BLaER1 treated with 17β-estradiol and CSF1 and Interleukin-3, amounts not matched to agents 10 nM and 100 nM (cell line): ENCODE measurements at regions not wholly inside any gene's neighbourhood (a gene's known extent, or its start where the extent isn't known, plus 50 kb on each side); places are given as distances from the start of the nearest gene placed in this dataset.
A peak's percentile ranks its signal among the peaks of the same experiment; 100 is the strongest.

Experiments used
- H3K27ac ChIP-seq, 11 experiments: shearing (Covaris generic); formaldehyde crosslinking; 2 replicates each; pipeline ENCODE4 v1.8.1; 2022
- H3K27me3 ChIP-seq, 11 experiments: shearing (Covaris generic); formaldehyde crosslinking; 2 replicates each; pipeline ENCODE4 v1.8.1; 2022
- H3K36me3 ChIP-seq, 11 experiments: shearing (Covaris generic); formaldehyde crosslinking; 2 replicates each; pipeline ENCODE4 v1.8.1; 2022
- H3K4me1 ChIP-seq, 10 experiments: shearing (Covaris generic); formaldehyde crosslinking; 2 replicates each; pipeline ENCODE4 v1.8.1; 2022
- H3K4me2 ChIP-seq, 11 experiments: shearing (Covaris generic); formaldehyde crosslinking; 2 replicates each; pipeline ENCODE4 v1.8.1; 2022
- H3K4me3 ChIP-seq, 10 experiments: shearing (Covaris generic); formaldehyde crosslinking; 2 replicates each; pipeline ENCODE4 v1.8.1; 2022
- H3K9ac ChIP-seq, 11 experiments: shearing (Covaris generic); formaldehyde crosslinking; 2 replicates each; pipeline ENCODE4 v1.8.1; 2022
- H3K9me3 ChIP-seq, 11 experiments: shearing (Covaris generic); formaldehyde crosslinking; replicated peaks in 1 of 11; 2 replicates each; pipeline ENCODE4 v1.8.1; 2022
- H4K20me1 ChIP-seq, 11 experiments: shearing (Covaris generic); formaldehyde crosslinking; 2 replicates each; pipeline ENCODE4 v1.8.1; 2022
- Cebpa-rat ChIP-seq, 11 experiments: shearing (Covaris generic); IDR thresholded peaks; 2 replicates each; pipeline ENCODE4 v1.8.1; 2022

GRCh38 chr19:31955061-31955460 is 390.3 kb upstream of the ZNF507 start:
- 0 out of 22 replicates have a peak, but pooled peaks of 1 of the 11 experiments have one; percentile 30 for TF ChIP-seq Cebpa-rat (IDR thresholded peaks at IDR 0.05)
- H4K20me1 ChIP-seq, result no peaks in the 10 kb centered on the region

GRCh38 chr19:31955884-31956283 is 389.5 kb upstream of the ZNF507 start:
- no peaks in the 10 kb centered on the region for H3K36me3 ChIP-seq
- H3K9me3 ChIP-seq, result peaks cover 0 to 9% (median 5%) of the 10 kb centered on the region in 11 experiments; a peak in 4 of 22 replicates
- no peak for TF ChIP-seq Cebpa-rat (IDR thresholded peaks at IDR 0.05)
- no peaks in the 10 kb centered on the region for H4K20me1 ChIP-seq
- H3K27me3 ChIP-seq, result no peaks in the 10 kb centered on the region
- H3K4me3 ChIP-seq, result no peak overlapping the region
- H3K9ac ChIP-seq, result no peak overlapping the region
- peaks cover 0 to 11% (median 8%) of the 10 kb centered on the region in 10 experiments; a peak in 8 of 20 replicates for H3K4me1 ChIP-seq
- peak overlapping the region in 4 of 11 experiments; percentile 21 to 38 (median 30); a peak in 3 of 22 replicates for H3K4me2 ChIP-seq
- H3K27ac ChIP-seq, result no peak overlapping the region

More at GRCh38 chr19:31955061-31955460, 390.3 kb upstream of the ZNF507 start:
- peaks cover 0 to 11% (median 8%) of the 10 kb centered on the region in 10 experiments; a peak in 8 of 20 replicates for H3K4me1 ChIP-seq
- H3K4me2 ChIP-seq, result no peak overlapping the region
- H3K27ac ChIP-seq, result no peak overlapping the region
- no peaks in the 10 kb centered on the region for H3K36me3 ChIP-seq
- peaks cover 0 to 9% (median 5%) of the 10 kb centered on the region in 11 experiments; a peak in 4 of 22 replicates for H3K9me3 ChIP-seq
- no peak overlapping the region for H3K9ac ChIP-seq
- H3K27me3 ChIP-seq, result no peaks in the 10 kb centered on the region
- H3K4me3 ChIP-seq, result no peak overlapping the region

GRCh38 chr19:31956771-31957392 is 388.5 kb upstream of the ZNF507 start:
- Histone ChIP-seq H3K9me3 (peaks cover 0 to 6% (median 3%) of the 10 kb centered on the region in 11 experiments; a peak in 4 of 22 replicates), H3K36me3 (no peaks in the 10 kb centered on the region)

GRCh38 chr19:31957711-31958110 is 387.7 kb upstream of the ZNF507 start:
- H3K9me3 ChIP-seq, result no peaks in the 10 kb centered on the region
- H3K27ac ChIP-seq, result no peak overlapping the region
- peaks cover 0 to 11% (median 8%) of the 10 kb centered on the region in 10 experiments; a peak in 8 of 20 replicates for H3K4me1 ChIP-seq
- H4K20me1 ChIP-seq, result no peaks in the 10 kb centered on the region
- no peak overlapping the region for H3K9ac ChIP-seq
- no peak overlapping the region for H3K4me3 ChIP-seq
- no peaks in the 10 kb centered on the region for H3K36me3 ChIP-seq
- no peak overlapping the region for H3K4me2 ChIP-seq
- TF ChIP-seq Cebpa-rat (IDR thresholded peaks at IDR 0.05), result no peak
- H3K27me3 ChIP-seq, result no peaks in the 10 kb centered on the region

More at GRCh38 chr19:31956771-31957392, 388.5 kb upstream of the ZNF507 start:
- Histone ChIP-seq H3K4me2 (peak overlapping the region in 5 of 11 experiments; percentile 8 to 38 (median 29); a peak in 7 of 22 replicates), H3K4me1 (peaks cover 0 to 11% (median 8%) of the 10 kb centered on the region in 10 experiments; a peak in 8 of 20 replicates), H3K27ac (no peak overlapping the region), H3K4me3 (no peak overlapping the region), H3K27me3 (no peaks in the 10 kb centered on the region), H3K9ac (no peak overlapping the region), H4K20me1 (no peaks in the 10 kb centered on the region)
- TF ChIP-seq Cebpa-rat (IDR thresholded peaks at IDR 0.05), result 0 out of 22 replicates have a peak, but pooled peaks of 1 of the 11 experiments have one; percentile 14

GRCh38 chr19:31959527-31960018 is 385.8 kb upstream of the ZNF507 start:
- Histone ChIP-seq H3K27me3 (no peaks in the 10 kb centered on the region), H3K4me1 (peaks cover 0 to 11% (median 8%) of the 10 kb centered on the region in 10 experiments; a peak in 8 of 20 replicates), H3K4me2 (no peak overlapping the region), H3K36me3 (no peaks in the 10 kb centered on the region), H3K27ac (no peak overlapping the region), H3K9ac (no peak overlapping the region), H3K4me3 (no peak overlapping the region), H3K9me3 (no peaks in the 10 kb centered on the region), H4K20me1 (no peaks in the 10 kb centered on the region)
- TF ChIP-seq Cebpa-rat (IDR thresholded peaks at IDR 0.05), result no peak

GRCh38 chr19:31960474-31960873 is 384.9 kb upstream of the ZNF507 start:
- Histone ChIP-seq H3K4me2 (no peak overlapping the region), H3K4me1 (peaks cover 0 to 11% (median 8%) of the 10 kb centered on the region in 10 experiments; a peak in 8 of 20 replicates), H3K9ac (no peak overlapping the region), H3K36me3 (no peaks in the 10 kb centered on the region), H3K27ac (no peak overlapping the region), H3K4me3 (no peak overlapping the region), H3K27me3 (no peaks in the 10 kb centered on the region), H3K9me3 (no peaks in the 10 kb centered on the region), H4K20me1 (no peaks in the 10 kb centered on the region)
- TF ChIP-seq Cebpa-rat (IDR thresholded peaks at IDR 0.05), result no peak

- Histone ChIP-seq H3K4me3 (no peak overlapping the region), H3K9ac (no peak overlapping the region), H3K36me3 (no peaks in the 10 kb centered on the region), H3K9me3 (no peaks in the 10 kb centered on the region), H4K20me1 (no peaks in the 10 kb centered on the region), H3K4me1 (peaks cover 0 to 10% (median 7%) of the 10 kb centered on the region in 10 experiments; a peak in 8 of 20 replicates), H3K27ac (no peak overlapping the region), H3K27me3 (no peaks in the 10 kb centered on the region), H3K4me2 (no peak overlapping the region)
- no peak for TF ChIP-seq Cebpa-rat (IDR thresholded peaks at IDR 0.05)
Measured at GRCh38 chr19:31961191-31961590, 384.2 kb upstream of the ZNF507 start.

- Histone ChIP-seq H3K27me3 (no peaks in the 10 kb centered on the region), H3K36me3 (no peaks in the 10 kb centered on the region), H3K4me3 (no peak overlapping the region), H3K4me1 (peaks cover 0 to 5% (median 2%) of the 10 kb centered on the region in 10 experiments; a peak in 7 of 20 replicates), H4K20me1 (no peaks in the 10 kb centered on the region), H3K9me3 (no peaks in the 10 kb centered on the region), H3K9ac (no peak overlapping the region), H3K27ac (no peak overlapping the region), H3K4me2 (no peak overlapping the region)
- TF ChIP-seq Cebpa-rat (IDR thresholded peaks at IDR 0.05), result no peak
Measured at GRCh38 chr19:31961667-31962066, 383.7 kb upstream of the ZNF507 start.

- Histone ChIP-seq H4K20me1 (no peaks in the 10 kb centered on the region), H3K27me3 (no peaks in the 10 kb centered on the region), H3K36me3 (no peaks in the 10 kb centered on the region), H3K4me3 (no peak overlapping the region), H3K4me1 (no peaks in the 10 kb centered on the region), H3K9ac (no peak overlapping the region), H3K9me3 (no peaks in the 10 kb centered on the region), H3K4me2 (no peak overlapping the region), H3K27ac (no peak overlapping the region)
- TF ChIP-seq Cebpa-rat (IDR thresholded peaks at IDR 0.05), result no peak
Measured at GRCh38 chr19:31962561-31962996, 382.8 kb upstream of the ZNF507 start.
